Gastrocnemius medialis (tissue), 4 donors: ENCODE measurements at regions not wholly inside any gene's neighbourhood (a gene's known extent, or its start where the extent isn't known, plus 50 kb on each side); places are given as distances from the start of the nearest gene placed in this dataset.

Experiments used
- CTCF ChIP-seq, 5 experiments: fragments of 450-650 bp in 3 of 5; fragments of 200-600 bp in 2 of 5; sonication (generic) in 2 of 5; IDR thresholded peaks in 4 of 5; conservative IDR thresholded peaks in 1 of 5; 1 replicate in 4 of 5; 2 replicates in 1 of 5; pipeline ENCODE4 v1.5.1; 2016 to 2019; ENCODE audit warnings: antibody characterized with exemption in 5 of 5, mild to moderate bottlenecking in 3 of 5, moderate library complexity in 3 of 5
- POLR2A ChIP-seq, 2 donors: fragments of 450-650 bp; IDR thresholded peaks; one replicate each; pipeline ENCODE4 v1.6.1; 2017; ENCODE audit warnings: antibody characterized with exemption in 2 of 2, mild to moderate bottlenecking in 2 of 2, moderate library complexity in 2 of 2

- TF ChIP-seq CTCF (IDR thresholded peaks at IDR 0.05 in 4 of 5, conservative IDR thresholded peaks at IDR 0.05 in 1 of 5) (no peak), POLR2A (IDR thresholded peaks at IDR 0.05) (no peak)
These were observed 102.2 kb upstream of the IFNG-AS1 start for GRCh38 chr12:67887065-67887464.
